ENCODE measurements at regions not wholly inside any gene's neighbourhood (a gene's known extent, or its start where the extent isn't known, plus 50 kb on each side); places are given as distances from the start of the nearest gene placed in this dataset.

DNA sequence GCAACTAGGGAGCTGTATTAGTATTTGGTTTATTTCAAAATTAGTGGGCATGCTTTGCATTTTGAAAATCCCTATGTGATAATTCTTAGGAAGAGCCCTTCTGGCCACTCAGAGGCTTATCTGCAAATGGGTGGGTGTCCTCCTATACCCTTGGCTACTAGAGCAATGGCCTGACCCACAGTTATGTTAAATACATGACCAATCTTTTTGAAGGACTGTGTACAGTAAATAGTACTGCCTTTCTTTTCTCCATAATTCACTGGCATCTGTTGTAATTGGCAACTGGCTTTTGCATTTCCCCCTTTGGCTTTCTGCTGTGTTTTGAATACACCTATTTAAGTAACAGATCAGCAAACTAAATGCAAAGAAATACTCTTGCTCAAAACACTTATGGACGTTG is 175.4 kb downstream of the ANXA2 start:
- Histone ChIP-seq H3K27ac (ENCODE audit: low read depth) (no peak overlapping the region), H3K9me2 (ENCODE audit: insufficient read depth) (peaks cover 3% of the 10 kb centered on the region; the same call in 1 of the 2 replicates), H3K36me3 (ENCODE audit: insufficient read depth) (no peaks in the 10 kb centered on the region), H3K4me3 (no peak overlapping the region), H3K4me1 (ENCODE audit: insufficient read depth) (no peaks in the 10 kb centered on the region), H3K79me2 (replicated peaks; ENCODE audit: insufficient read depth) (no peaks in the 10 kb centered on the region), H2AFZ (no peak overlapping the region), H4K20me1 (replicated peaks; ENCODE audit: insufficient read depth) (no peaks in the 10 kb centered on the region), H3F3A (replicated peaks; ENCODE audit: low read depth) (no peaks in the 10 kb centered on the region), H3K4me2 (no peak overlapping the region), H3K27me3 (ENCODE audit: insufficient read depth) (no peaks in the 10 kb centered on the region)
- no peak overlapping the region for H3K27ac Mint-ChIP-seq
- no peaks in the 10 kb centered on the region for H3K9me3 Mint-ChIP-seq
- no peak overlapping the region for H3K4me3 Mint-ChIP-seq
- no peaks in the 10 kb centered on the region for H3K27me3 Mint-ChIP-seq (ENCODE audit: insufficient read depth, low read depth, poor library complexity)
- no peaks in the 10 kb centered on the region for H3K36me3 Mint-ChIP-seq (ENCODE audit: low read depth)
- no peak for DNase-seq (ENCODE audit: low spot score)
- H3K4me1 Mint-ChIP-seq, result 0 out of 3 replicates have a peak, but pooled peaks cover 3% of the 10 kb centered on the region
- TF ChIP-seq ZNF331 (CRISPR knock-in tag; IDR thresholded peaks at IDR 0.05; ENCODE audit: low read depth) (no peak), ZNF114 (CRISPR knock-in tag; IDR thresholded peaks at IDR 0.05) (no peak), NANOG (IDR thresholded peaks at IDR 0.05; ENCODE audit: borderline replicate concordance) (no peak), CREB1 (CRISPR knock-in tag; IDR thresholded peaks at IDR 0.05; ENCODE audit: low read depth) (no peak), STAT1 (IDR thresholded peaks at IDR 0.05; ENCODE audit: unreplicated experiment) (no peak)
- TF ChIP-seq, protein P1, sequence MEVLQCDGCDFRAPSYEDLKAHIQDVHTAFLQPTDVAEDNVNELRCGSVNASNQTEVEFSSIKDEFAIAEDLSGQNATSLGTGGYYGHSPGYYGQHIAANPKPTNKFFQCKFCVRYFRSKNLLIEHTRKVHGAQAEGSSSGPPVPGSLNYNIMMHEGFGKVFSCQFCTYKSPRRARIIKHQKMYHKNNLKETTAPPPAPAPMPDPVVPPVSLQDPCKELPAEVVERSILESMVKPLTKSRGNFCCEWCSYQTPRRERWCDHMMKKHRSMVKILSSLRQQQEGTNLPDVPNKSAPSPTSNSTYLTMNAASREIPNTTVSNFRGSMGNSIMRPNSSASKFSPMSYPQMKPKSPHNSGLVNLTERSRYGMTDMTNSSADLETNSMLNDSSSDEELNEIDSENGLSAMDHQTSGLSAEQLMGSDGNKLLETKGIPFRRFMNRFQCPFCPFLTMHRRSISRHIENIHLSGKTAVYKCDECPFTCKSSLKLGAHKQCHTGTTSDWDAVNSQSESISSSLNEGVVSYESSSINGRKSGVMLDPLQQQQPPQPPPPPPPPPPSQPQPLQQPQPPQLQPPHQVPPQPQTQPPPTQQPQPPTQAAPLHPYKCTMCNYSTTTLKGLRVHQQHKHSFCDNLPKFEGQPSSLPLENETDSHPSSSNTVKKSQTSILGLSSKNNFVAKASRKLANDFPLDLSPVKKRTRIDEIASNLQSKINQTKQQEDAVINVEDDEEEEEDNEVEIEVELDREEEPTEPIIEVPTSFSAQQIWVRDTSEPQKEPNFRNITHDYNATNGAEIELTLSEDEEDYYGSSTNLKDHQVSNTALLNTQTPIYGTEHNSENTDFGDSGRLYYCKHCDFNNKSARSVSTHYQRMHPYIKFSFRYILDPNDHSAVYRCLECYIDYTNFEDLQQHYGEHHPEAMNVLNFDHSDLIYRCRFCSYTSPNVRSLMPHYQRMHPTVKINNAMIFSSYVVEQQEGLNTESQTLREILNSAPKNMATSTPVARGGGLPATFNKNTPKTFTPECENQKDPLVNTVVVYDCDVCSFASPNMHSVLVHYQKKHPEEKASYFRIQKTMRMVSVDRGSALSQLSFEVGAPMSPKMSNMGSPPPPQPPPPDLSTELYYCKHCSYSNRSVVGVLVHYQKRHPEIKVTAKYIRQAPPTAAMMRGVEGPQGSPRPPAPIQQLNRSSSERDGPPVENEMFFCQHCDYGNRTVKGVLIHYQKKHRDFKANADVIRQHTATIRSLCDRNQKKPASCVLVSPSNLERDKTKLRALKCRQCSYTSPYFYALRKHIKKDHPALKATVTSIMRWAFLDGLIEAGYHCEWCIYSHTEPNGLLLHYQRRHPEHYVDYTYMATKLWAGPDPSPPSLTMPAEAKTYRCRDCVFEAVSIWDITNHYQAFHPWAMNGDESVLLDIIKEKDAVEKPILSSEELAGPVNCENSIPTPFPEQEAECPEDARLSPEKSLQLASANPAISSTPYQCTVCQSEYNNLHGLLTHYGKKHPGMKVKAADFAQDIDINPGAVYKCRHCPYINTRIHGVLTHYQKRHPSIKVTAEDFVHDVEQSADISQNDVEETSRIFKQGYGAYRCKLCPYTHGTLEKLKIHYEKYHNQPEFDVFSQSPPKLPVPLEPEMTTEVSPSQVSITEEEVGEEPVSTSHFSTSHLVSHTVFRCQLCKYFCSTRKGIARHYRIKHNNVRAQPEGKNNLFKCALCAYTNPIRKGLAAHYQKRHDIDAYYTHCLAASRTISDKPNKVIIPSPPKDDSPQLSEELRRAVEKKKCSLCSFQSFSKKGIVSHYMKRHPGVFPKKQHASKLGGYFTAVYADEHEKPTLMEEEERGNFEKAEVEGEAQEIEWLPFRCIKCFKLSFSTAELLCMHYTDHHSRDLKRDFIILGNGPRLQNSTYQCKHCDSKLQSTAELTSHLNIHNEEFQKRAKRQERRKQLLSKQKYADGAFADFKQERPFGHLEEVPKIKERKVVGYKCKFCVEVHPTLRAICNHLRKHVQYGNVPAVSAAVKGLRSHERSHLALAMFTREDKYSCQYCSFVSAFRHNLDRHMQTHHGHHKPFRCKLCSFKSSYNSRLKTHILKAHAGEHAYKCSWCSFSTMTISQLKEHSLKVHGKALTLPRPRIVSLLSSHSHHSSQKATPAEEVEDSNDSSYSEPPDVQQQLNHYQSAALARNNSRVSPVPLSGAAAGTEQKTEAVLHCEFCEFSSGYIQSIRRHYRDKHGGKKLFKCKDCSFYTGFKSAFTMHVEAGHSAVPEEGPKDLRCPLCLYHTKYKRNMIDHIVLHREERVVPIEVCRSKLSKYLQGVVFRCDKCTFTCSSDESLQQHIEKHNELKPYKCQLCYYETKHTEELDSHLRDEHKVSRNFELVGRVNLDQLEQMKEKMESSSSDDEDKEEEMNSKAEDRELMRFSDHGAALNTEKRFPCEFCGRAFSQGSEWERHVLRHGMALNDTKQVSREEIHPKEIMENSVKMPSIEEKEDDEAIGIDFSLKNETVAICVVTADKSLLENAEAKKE (CRISPR knock-in tag; IDR thresholded peaks at IDR 0.05), result no peak
- TF ChIP-seq, protein P2, sequence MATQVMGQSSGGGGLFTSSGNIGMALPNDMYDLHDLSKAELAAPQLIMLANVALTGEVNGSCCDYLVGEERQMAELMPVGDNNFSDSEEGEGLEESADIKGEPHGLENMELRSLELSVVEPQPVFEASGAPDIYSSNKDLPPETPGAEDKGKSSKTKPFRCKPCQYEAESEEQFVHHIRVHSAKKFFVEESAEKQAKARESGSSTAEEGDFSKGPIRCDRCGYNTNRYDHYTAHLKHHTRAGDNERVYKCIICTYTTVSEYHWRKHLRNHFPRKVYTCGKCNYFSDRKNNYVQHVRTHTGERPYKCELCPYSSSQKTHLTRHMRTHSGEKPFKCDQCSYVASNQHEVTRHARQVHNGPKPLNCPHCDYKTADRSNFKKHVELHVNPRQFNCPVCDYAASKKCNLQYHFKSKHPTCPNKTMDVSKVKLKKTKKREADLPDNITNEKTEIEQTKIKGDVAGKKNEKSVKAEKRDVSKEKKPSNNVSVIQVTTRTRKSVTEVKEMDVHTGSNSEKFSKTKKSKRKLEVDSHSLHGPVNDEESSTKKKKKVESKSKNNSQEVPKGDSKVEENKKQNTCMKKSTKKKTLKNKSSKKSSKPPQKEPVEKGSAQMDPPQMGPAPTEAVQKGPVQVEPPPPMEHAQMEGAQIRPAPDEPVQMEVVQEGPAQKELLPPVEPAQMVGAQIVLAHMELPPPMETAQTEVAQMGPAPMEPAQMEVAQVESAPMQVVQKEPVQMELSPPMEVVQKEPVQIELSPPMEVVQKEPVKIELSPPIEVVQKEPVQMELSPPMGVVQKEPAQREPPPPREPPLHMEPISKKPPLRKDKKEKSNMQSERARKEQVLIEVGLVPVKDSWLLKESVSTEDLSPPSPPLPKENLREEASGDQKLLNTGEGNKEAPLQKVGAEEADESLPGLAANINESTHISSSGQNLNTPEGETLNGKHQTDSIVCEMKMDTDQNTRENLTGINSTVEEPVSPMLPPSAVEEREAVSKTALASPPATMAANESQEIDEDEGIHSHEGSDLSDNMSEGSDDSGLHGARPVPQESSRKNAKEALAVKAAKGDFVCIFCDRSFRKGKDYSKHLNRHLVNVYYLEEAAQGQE (IDR thresholded peaks at IDR 0.05; ENCODE audit: unreplicated experiment), result no peak
- TF ChIP-seq, protein P3, sequence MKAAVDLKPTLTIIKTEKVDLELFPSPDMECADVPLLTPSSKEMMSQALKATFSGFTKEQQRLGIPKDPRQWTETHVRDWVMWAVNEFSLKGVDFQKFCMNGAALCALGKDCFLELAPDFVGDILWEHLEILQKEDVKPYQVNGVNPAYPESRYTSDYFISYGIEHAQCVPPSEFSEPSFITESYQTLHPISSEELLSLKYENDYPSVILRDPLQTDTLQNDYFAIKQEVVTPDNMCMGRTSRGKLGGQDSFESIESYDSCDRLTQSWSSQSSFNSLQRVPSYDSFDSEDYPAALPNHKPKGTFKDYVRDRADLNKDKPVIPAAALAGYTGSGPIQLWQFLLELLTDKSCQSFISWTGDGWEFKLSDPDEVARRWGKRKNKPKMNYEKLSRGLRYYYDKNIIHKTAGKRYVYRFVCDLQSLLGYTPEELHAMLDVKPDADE (IDR thresholded peaks at IDR 0.05), result no peak
- no peak for ATAC-seq
